Renal cortical epithelial cell (primary cell): ENCODE measurements at regions not wholly inside any gene's neighbourhood (a gene's known extent, or its start where the extent isn't known, plus 50 kb on each side); places are given as distances from the start of the nearest gene placed in this dataset.

Experiments used
- DNase-seq: peaks from one replicate; pipeline ENCODE4 v3.0.0-alpha.2; 2011; ENCODE audit warnings: low read depth

- DNase-seq: no peak
Observed at GRCh38 chr10:123557366-123558108, 108.6 kb upstream of the GPR26 start.

- no peak for DNase-seq
Observed at GRCh38 chr10:123558651-123559050, 107.5 kb upstream of the GPR26 start.

GRCh38 chr10:123559066-123559822, 106.9 kb upstream of the GPR26 start:
- DNase-seq: peak; percentile 10

- DNase-seq: no peak
Observed at GRCh38 chr10:123559823-123560092, 106.4 kb upstream of the GPR26 start.

- DNase-seq: no peak
Observed at GRCh38 chr10:123560301-123561140, 105.6 kb upstream of the GPR26 start.

- DNase-seq: no peak
Observed at GRCh38 chr10:123561141-123561440, 105.1 kb upstream of the GPR26 start.

- DNase-seq: no peak
Observed at GRCh38 chr10:123562387-123562786, 103.8 kb upstream of the GPR26 start.

- DNase-seq: no peak
Observed at GRCh38 chr10:123562811-123563580, 103.2 kb upstream of the GPR26 start.

- DNase-seq: no peak
Observed at GRCh38 chr10:123563581-123563855, 102.6 kb upstream of the GPR26 start.

GRCh38 chr10:123563994-123564393, 102.2 kb upstream of the GPR26 start:
- DNase-seq: no peak

- no peak for DNase-seq
Observed at GRCh38 chr10:123564631-123565030, 101.5 kb upstream of the GPR26 start.

GRCh38 chr10:123565691-123566660, 100.2 kb upstream of the GPR26 start:
- DNase-seq: no peak

- no peak for DNase-seq
Observed at GRCh38 chr10:123567984-123568739, 98.0 kb upstream of the GPR26 start.

- DNase-seq: no peak
Observed at GRCh38 chr10:123568751-123569150, 97.4 kb upstream of the GPR26 start.

- DNase-seq: no peak
Observed at GRCh38 chr10:123569436-123570035, 96.6 kb upstream of the GPR26 start.

- no peak for DNase-seq
Observed at GRCh38 chr10:123570051-123570897, 95.9 kb upstream of the GPR26 start.

- DNase-seq: no peak
Observed at GRCh38 chr10:123570898-123571515, 95.1 kb upstream of the GPR26 start.

- DNase-seq: no peak
Observed at GRCh38 chr10:123571978-123572377, 94.2 kb upstream of the GPR26 start.
